ENCODE measurements at regions not wholly inside any gene's neighbourhood (a gene's known extent, or its start where the extent isn't known, plus 50 kb on each side); places are given as distances from the start of the nearest gene placed in this dataset.
A peak's percentile ranks its signal among the peaks of the same experiment; 100 is the strongest.

DNA sequence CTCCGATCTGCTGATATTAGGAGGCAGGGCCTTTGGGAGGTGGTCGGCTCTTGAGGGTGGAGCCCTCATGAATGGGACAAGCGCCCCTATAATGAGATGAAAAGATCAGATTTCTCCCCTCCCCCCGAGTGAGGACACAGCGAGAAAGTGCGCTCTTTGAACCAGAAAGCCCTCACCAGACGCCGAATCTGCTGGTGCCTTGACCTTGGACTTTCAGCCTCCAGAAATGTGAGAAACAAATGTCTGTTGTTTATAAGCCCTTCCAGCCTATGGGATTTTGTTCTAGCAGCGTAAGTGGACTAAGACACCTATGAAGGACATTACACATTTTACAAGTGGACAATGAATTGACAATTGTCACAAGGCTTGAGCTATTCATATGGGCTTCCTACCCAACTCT lies 80.2 kb downstream of the RIPK4 start (continued):
- TF ChIP-seq, protein P1, sequence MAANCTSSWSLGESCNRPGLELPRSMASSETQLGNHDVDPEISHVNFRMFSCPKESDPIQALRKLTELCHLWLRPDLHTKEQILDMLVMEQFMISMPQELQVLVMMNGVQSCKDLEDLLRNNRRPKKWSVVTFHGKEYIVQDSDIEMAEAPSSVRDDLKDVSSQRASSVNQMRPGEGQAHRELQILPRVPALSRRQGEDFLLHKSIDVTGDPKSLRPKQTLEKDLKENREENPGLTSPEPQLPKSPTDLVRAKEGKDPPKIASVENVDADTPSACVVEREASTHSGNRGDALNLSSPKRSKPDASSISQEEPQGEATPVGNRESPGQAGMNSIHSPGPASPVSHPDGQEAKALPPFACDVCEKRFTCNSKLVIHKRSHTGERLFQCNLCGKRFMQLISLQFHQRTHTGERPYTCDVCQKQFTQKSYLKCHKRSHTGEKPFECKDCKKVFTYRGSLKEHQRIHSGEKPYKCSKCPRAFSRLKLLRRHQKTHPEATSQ (CRISPR knock-in tag; IDR thresholded peaks at IDR 0.05; ENCODE audit: borderline replicate concordance): no peak
- TF ChIP-seq MTA1 (CRISPR knock-in tag; IDR thresholded peaks at IDR 0.05; ENCODE audit: borderline replicate concordance): peak; percentile 21; the same call in 1 of the 2 replicates
- TF ChIP-seq, protein P2, sequence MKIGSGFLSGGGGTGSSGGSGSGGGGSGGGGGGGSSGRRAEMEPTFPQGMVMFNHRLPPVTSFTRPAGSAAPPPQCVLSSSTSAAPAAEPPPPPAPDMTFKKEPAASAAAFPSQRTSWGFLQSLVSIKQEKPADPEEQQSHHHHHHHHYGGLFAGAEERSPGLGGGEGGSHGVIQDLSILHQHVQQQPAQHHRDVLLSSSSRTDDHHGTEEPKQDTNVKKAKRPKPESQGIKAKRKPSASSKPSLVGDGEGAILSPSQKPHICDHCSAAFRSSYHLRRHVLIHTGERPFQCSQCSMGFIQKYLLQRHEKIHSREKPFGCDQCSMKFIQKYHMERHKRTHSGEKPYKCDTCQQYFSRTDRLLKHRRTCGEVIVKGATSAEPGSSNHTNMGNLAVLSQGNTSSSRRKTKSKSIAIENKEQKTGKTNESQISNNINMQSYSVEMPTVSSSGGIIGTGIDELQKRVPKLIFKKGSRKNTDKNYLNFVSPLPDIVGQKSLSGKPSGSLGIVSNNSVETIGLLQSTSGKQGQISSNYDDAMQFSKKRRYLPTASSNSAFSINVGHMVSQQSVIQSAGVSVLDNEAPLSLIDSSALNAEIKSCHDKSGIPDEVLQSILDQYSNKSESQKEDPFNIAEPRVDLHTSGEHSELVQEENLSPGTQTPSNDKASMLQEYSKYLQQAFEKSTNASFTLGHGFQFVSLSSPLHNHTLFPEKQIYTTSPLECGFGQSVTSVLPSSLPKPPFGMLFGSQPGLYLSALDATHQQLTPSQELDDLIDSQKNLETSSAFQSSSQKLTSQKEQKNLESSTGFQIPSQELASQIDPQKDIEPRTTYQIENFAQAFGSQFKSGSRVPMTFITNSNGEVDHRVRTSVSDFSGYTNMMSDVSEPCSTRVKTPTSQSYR (CRISPR knock-in tag; IDR thresholded peaks at IDR 0.05; ENCODE audit: borderline replicate concordance): peak; percentile 93
- 0 out of 2 replicates have a peak, but pooled peaks have one; percentile 33 for TF ChIP-seq KDM3A (CRISPR knock-in tag; IDR thresholded peaks at IDR 0.05; ENCODE audit: low read depth)
- TF ChIP-seq PPARG (CRISPR knock-in tag; conservative IDR thresholded peaks at IDR 0.05): no peak
- peak; percentile 95 for TF ChIP-seq HNF4A (CRISPR knock-in tag; IDR thresholded peaks at IDR 0.05)
- TF ChIP-seq, protein P3, sequence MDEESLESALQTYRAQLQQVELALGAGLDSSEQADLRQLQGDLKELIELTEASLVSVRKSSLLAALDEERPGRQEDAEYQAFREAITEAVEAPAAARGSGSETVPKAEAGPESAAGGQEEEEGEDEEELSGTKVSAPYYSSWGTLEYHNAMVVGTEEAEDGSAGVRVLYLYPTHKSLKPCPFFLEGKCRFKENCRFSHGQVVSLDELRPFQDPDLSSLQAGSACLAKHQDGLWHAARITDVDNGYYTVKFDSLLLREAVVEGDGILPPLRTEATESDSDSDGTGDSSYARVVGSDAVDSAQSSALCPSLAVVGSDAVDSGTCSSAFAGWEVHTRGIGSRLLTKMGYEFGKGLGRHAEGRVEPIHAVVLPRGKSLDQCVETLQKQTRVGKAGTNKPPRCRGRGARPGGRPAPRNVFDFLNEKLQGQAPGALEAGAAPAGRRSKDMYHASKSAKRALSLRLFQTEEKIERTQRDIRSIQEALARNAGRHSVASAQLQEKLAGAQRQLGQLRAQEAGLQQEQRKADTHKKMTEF (CRISPR knock-in tag; IDR thresholded peaks at IDR 0.05): peak; percentile 31; the same call in 1 of the 2 replicates
- TF ChIP-seq HNF4G (IDR thresholded peaks at IDR 0.05; ENCODE audit: borderline replicate concordance, low read depth, low read length): peak; percentile 71; the same call in 1 of the 2 replicates
- no peak for TF ChIP-seq HNF4G (CRISPR knock-in tag; IDR thresholded peaks at IDR 0.05; ENCODE audit: borderline replicate concordance, low read depth)
- TF ChIP-seq SALL2 (CRISPR knock-in tag; IDR thresholded peaks at IDR 0.05): no peak
- TF ChIP-seq ZNF530 (CRISPR knock-in tag; IDR thresholded peaks at IDR 0.05; ENCODE audit: low read depth): no peak
- TF ChIP-seq BCL6 (CRISPR knock-in tag; IDR thresholded peaks at IDR 0.05): peak; percentile 84
- TF ChIP-seq NFIC (IDR thresholded peaks at IDR 0.05; ENCODE audit: low read length): no peak
- TF ChIP-seq, protein P4, sequence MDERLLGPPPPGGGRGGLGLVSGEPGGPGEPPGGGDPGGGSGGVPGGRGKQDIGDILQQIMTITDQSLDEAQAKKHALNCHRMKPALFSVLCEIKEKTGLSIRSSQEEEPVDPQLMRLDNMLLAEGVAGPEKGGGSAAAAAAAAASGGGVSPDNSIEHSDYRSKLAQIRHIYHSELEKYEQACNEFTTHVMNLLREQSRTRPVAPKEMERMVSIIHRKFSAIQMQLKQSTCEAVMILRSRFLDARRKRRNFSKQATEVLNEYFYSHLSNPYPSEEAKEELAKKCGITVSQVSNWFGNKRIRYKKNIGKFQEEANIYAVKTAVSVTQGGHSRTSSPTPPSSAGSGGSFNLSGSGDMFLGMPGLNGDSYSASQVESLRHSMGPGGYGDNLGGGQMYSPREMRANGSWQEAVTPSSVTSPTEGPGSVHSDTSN (CRISPR knock-in tag; IDR thresholded peaks at IDR 0.05): no peak
- TF ChIP-seq, protein P5, sequence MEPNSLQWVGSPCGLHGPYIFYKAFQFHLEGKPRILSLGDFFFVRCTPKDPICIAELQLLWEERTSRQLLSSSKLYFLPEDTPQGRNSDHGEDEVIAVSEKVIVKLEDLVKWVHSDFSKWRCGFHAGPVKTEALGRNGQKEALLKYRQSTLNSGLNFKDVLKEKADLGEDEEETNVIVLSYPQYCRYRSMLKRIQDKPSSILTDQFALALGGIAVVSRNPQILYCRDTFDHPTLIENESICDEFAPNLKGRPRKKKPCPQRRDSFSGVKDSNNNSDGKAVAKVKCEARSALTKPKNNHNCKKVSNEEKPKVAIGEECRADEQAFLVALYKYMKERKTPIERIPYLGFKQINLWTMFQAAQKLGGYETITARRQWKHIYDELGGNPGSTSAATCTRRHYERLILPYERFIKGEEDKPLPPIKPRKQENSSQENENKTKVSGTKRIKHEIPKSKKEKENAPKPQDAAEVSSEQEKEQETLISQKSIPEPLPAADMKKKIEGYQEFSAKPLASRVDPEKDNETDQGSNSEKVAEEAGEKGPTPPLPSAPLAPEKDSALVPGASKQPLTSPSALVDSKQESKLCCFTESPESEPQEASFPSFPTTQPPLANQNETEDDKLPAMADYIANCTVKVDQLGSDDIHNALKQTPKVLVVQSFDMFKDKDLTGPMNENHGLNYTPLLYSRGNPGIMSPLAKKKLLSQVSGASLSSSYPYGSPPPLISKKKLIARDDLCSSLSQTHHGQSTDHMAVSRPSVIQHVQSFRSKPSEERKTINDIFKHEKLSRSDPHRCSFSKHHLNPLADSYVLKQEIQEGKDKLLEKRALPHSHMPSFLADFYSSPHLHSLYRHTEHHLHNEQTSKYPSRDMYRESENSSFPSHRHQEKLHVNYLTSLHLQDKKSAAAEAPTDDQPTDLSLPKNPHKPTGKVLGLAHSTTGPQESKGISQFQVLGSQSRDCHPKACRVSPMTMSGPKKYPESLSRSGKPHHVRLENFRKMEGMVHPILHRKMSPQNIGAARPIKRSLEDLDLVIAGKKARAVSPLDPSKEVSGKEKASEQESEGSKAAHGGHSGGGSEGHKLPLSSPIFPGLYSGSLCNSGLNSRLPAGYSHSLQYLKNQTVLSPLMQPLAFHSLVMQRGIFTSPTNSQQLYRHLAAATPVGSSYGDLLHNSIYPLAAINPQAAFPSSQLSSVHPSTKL (CRISPR knock-in tag; IDR thresholded peaks at IDR 0.05): peak; percentile 81
- TF ChIP-seq THAP11 (CRISPR knock-in tag; IDR thresholded peaks at IDR 0.05): peak; percentile 41; the same call in 1 of the 2 replicates
- TF ChIP-seq ZFP90 (CRISPR knock-in tag; IDR thresholded peaks at IDR 0.05; ENCODE audit: borderline replicate concordance): no peak
- TF ChIP-seq ZNF432 (CRISPR knock-in tag; IDR thresholded peaks at IDR 0.05; ENCODE audit: borderline replicate concordance): no peak
- no peak for TF ChIP-seq SRY (CRISPR knock-in tag; IDR thresholded peaks at IDR 0.05)

All from HepG2 (cell line).